SK-N-MC (cell line): ENCODE measurements at regions not wholly inside any gene's neighbourhood (a gene's known extent, or its start where the extent isn't known, plus 50 kb on each side); places are given as distances from the start of the nearest gene placed in this dataset.

Source experiments
- EZH2 ChIP-seq: fragments of 200-600 bp; sonication (generic); IDR thresholded peaks from one replicate; pipeline ENCODE4 v1.6.1; 2017; ENCODE audit warnings: antibody characterized with exemption
- FOXP2 ChIP-seq: optimal IDR thresholded peaks from 2 replicates; pipeline ENCODE3; 2011; ENCODE audit warnings: mild to moderate bottlenecking, moderate library complexity; ENCODE audit not compliant: insufficient read depth; ENCODE audit errors: extremely low read length, control extremely low read depth
- POLR2AphosphoS5 ChIP-seq: IDR thresholded peaks from 2 replicates; pipeline ENCODE4 v1.6.1; 2012; ENCODE audit warnings: mild to moderate bottlenecking, low read depth, low read length, borderline replicate concordance

DNA sequence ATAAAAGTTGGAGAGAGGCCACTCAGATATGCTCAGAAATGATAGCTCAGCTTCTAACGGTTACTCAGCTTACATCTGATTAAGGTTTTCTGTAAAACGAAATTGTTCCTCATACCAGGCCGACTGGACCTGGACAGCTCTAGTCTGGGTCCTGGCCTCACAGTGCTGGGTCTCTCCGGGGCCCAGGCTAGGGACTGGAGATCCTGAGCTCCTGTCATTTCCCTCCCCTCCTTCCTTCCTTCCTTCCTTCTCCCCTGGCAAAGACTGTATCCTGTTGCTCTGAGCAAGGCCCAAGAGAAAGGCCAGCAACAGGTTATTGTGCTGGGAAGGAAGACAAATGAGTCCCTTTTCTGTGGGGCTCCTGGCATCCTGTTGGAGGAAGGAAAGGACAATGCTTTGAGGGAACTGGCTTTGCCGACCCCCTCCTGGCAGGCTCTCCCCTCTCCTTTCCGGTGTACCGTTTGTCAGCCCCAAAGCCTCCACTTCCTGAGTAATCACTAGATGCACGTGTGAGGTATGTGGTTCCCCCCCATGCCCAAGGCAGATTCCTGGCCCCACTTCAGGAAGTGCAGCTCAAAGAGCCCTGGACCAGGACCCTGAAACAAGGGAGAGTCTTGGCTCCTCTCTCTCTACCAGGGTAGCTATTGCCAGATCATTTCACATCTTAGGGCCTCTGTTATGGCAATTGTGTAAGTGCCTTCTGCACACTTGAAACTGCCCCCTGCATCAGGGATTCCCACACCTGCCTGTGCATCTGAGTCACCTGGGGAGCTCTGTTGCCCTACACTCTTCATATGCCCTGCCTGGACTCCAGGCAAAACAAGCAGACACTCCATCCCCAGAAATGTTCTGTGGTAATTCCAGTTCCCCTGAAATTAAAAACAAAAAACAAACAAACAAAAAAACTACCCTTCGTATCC, 212.7 kb upstream of the FGGY start:
- TF ChIP-seq POLR2AphosphoS5: no peak
- TF ChIP-seq EZH2: no peak
- no peak for TF ChIP-seq FOXP2
